BE2C (cell line): ENCODE measurements at regions not wholly inside any gene's neighbourhood (a gene's known extent, or its start where the extent isn't known, plus 50 kb on each side); places are given as distances from the start of the nearest gene placed in this dataset.

Source experiments
- DNase-seq: peaks from one replicate; pipeline ENCODE4 v3.0.0-alpha.2; 2020
- H3K27me3 ChIP-seq: fragments of 250-450 bp; sonication (Bioruptor Pico); 2 replicates; pipeline ENCODE4 v1.5.1; 2020; ENCODE audit warnings: mild to moderate bottlenecking
- H3K36me3 ChIP-seq: fragments of 250-450 bp; sonication (Bioruptor Pico); 2 replicates; pipeline ENCODE4 v1.5.1; 2020; ENCODE audit warnings: mild to moderate bottlenecking
- H3K4me1 ChIP-seq: fragments of 250-450 bp; sonication (Bioruptor Pico); 2 replicates; pipeline ENCODE4 v1.5.1; 2020
- H3K4me3 ChIP-seq: 2 replicates; pipeline ENCODE4 v1.5.1; 2011; ENCODE audit warnings: low read depth, low read length
- H3K9me3 ChIP-seq: fragments of 250-450 bp; sonication (Bioruptor Pico); 2 replicates; pipeline ENCODE4 v1.5.1; 2020
- TF ChIP-seq, protein P1 (sequence below): IDR thresholded peaks from 2 replicates; pipeline ENCODE4 v1.5.1; 2012; ENCODE audit warnings: mild to moderate bottlenecking, low read depth, low read length

DNA sequence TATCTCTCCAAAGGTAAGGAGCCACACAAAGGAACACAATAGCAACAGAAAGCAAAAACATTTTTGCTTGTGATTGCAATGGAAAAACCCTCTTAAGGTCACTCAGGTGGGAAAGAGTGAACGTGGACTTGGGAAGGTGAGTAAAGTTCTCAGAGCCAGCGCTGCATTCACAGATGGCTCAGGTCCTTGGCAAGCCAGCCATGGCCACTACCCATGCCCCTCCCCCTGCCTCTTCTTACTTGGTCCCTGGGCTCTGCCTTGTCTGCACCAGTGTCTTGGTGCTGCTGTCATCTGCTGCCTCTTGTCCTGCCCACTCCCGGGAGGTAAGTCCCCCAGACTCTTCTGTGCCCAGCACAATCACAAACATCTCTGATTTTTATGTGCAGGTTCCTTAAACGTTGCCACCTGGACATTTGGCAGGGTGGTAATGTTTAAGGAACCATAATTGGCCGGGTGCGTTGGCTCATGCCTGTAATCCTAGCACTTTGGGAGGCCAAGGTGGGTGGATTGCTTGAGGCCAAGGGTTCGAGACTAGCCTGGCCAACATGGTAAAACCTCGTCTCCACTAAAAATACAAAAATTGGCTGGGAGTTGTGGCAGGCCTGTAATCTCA is 74.6 kb downstream of the FEM1C start:
- no peaks in the 10 kb centered on the region for H3K9me3 ChIP-seq
- no peak for DNase-seq
- TF ChIP-seq, protein P1, sequence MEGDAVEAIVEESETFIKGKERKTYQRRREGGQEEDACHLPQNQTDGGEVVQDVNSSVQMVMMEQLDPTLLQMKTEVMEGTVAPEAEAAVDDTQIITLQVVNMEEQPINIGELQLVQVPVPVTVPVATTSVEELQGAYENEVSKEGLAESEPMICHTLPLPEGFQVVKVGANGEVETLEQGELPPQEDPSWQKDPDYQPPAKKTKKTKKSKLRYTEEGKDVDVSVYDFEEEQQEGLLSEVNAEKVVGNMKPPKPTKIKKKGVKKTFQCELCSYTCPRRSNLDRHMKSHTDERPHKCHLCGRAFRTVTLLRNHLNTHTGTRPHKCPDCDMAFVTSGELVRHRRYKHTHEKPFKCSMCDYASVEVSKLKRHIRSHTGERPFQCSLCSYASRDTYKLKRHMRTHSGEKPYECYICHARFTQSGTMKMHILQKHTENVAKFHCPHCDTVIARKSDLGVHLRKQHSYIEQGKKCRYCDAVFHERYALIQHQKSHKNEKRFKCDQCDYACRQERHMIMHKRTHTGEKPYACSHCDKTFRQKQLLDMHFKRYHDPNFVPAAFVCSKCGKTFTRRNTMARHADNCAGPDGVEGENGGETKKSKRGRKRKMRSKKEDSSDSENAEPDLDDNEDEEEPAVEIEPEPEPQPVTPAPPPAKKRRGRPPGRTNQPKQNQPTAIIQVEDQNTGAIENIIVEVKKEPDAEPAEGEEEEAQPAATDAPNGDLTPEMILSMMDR, result no peak
- no peaks in the 10 kb centered on the region; the same call in 1 of the 2 replicates for H3K27me3 ChIP-seq
- no peaks in the 10 kb centered on the region for H3K4me1 ChIP-seq
- H3K36me3 ChIP-seq, result no peaks in the 10 kb centered on the region
- no peak overlapping the region for H3K4me3 ChIP-seq

DNA sequence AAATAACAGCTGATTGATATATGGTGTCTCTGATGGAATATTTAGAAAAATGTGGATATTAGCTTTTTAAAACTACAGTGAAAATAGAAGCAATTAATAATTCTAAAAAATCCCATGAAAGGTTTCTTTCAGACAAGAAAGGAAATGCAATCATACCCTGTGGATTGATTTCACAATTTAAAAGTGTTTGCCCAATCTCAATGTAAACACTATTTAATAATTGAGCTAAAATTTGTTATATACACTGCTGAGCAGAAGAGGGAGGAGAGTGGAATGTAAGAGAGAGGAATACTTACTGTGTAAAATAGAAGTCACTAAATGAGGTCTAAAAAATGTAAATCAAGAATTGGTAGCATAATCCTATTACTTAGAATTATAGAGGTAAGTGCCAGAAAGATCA is 76.9 kb downstream of the FEM1C start:
- TF ChIP-seq, protein P1, result no peak
- H3K4me1 ChIP-seq, result no peaks in the 10 kb centered on the region
- DNase-seq, result no peak
- H3K36me3 ChIP-seq, result no peaks in the 10 kb centered on the region
- H3K4me3 ChIP-seq, result no peak overlapping the region
- H3K27me3 ChIP-seq, result no peaks in the 10 kb centered on the region; the same call in 1 of the 2 replicates
- H3K9me3 ChIP-seq, result no peaks in the 10 kb centered on the region

DNA sequence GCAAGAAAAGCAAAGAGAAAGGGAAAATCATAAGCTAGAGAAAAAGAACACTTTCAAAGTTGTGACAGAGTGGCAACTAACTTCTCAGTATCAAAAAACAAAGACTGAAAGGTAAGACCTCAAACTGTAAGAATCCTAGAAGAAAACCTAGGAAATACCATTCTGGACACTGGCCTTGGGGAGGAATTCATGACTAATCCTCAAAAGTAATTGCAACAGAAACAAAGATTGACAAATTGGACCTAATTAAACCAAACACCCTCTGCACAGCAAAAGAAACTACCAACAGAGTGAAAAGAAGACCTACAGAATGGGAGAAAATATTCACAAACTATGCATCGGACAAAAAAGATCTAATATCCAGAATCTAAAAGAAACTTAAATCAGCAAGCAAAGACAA is 79.1 kb downstream of the FEM1C start:
- H3K27me3 ChIP-seq, result peaks cover 4% of the 10 kb centered on the region
- TF ChIP-seq, protein P1, result no peak
- H3K36me3 ChIP-seq, result no peaks in the 10 kb centered on the region
- no peaks in the 10 kb centered on the region for H3K9me3 ChIP-seq
- DNase-seq, result no peak
- H3K4me3 ChIP-seq, result no peak overlapping the region
- no peaks in the 10 kb centered on the region for H3K4me1 ChIP-seq

DNA sequence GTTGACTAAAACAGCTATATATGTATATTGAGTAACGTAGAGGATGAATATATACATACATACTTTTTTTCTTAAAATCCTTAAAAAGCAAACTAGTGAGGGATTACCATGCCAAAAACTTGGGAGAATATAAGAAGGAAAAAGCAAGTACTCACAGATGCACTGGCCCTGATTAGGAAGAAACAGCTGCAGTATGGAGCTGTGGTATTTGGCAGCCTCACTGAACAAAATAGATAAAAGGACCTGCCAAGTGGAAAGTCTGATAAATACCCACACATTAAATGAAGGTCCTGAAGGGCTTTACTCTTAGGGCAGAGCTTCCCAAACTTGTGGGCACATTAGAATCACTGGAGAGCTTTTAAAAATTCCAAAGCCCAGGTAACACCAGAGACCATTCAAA is 80.6 kb downstream of the FEM1C start:
- TF ChIP-seq, protein P1, result no peak
- Histone ChIP-seq H3K9me3 (no peaks in the 10 kb centered on the region), H3K36me3 (no peaks in the 10 kb centered on the region), H3K4me3 (no peak overlapping the region), H3K4me1 (no peaks in the 10 kb centered on the region), H3K27me3 (peaks cover 10% of the 10 kb centered on the region)
- no peak for DNase-seq

DNA sequence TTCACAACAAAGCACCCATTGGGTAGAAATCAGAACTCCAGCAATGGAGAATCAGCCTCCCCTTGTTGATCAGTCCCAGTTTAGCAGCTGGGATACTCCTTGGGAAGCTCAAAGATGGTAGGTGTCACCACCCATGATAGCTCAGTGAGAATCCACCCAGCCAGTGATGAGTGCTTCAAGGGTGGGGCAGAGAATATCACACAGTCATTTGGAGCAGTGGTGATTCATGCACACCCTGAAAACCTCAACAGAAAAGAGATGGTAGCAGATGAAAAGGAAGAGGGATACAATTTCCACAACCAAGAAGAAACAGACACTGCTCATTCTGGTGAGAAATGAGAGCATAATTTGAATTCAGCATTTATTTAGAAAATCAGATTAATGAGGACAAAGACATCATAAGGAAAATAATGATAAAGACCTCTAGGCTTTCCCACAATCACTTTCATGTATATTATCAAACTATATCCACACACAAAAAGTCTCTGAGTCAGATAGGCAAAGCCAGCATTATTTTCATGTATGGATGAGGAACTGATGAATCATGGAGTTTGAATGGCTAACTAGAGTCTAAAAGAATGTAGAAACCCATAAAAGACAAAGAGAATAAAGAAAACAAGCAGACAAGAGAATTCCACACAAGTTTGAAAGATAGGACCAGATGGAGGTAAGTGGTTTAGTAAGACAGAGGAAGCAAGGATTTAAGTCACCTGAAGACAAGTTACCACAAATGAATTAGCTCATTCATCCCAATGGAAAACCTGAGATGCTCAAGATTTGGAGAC is 82.9 kb downstream of the FEM1C start:
- Histone ChIP-seq H3K27me3 (peaks cover 14% of the 10 kb centered on the region), H3K4me1 (no peaks in the 10 kb centered on the region), H3K36me3 (no peaks in the 10 kb centered on the region), H3K9me3 (no peaks in the 10 kb centered on the region), H3K4me3 (no peak overlapping the region)
- TF ChIP-seq, protein P1, result no peak
- no peak for DNase-seq

DNA sequence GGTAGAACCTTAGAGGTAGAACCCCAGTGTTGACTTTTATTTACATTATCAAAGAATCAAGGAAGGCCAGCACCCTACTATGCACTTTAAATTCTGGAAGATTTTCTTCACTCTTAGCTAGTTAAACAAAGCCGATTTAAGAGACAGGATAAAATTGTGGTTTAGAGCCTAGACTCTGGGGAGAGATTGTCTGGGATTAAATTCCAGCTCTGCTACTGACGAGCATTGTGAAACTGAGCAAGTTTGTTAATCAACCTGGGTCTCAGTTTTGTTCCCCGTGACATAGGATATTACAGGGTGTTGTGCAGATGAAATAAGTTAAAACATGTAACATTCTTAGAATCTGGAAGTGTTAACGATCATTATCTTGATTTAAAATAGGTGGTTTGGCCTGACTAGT is 83.5 kb downstream of the FEM1C start:
- TF ChIP-seq, protein P1, result no peak
- DNase-seq, result no peak
- H3K4me1 ChIP-seq, result no peaks in the 10 kb centered on the region

More for the DNA sequence above, 83.5 kb downstream of the FEM1C start:
- Histone ChIP-seq H3K36me3 (no peaks in the 10 kb centered on the region), H3K9me3 (no peaks in the 10 kb centered on the region), H3K4me3 (no peak overlapping the region), H3K27me3 (peaks cover 14% of the 10 kb centered on the region)
